A673 (cell line): ENCODE measurements at regions not wholly inside any gene's neighbourhood (a gene's known extent, or its start where the extent isn't known, plus 50 kb on each side); places are given as distances from the start of the nearest gene placed in this dataset.
"Not testable (repeated sequence)": the region's sequence is repeated elsewhere in the genome, so short reads cannot be mapped to it uniquely, and the experiment has no call there.

ENCODE experiments used
- BruUV-seq: library from RNA; stranded (reverse); fragments of 400-500 nt; replicated peaks from 2 replicates; lab custom pipeline; 2021; lab: Mats Ljungman, UMichigan
- CTCF ChIA-PET: fragments of 300-600 bp; sonication (Branson Sonifier 250); formaldehyde crosslinking; loops from one replicate; lab custom pipeline; 2022; ENCODE audit warnings: antibody characterized with exemption; lab: Charles Lee
- POLR2A ChIA-PET: fragments of 300-600 bp; sonication (Branson Sonifier 250); formaldehyde crosslinking; loops from one replicate; lab custom pipeline; 2022; ENCODE audit warnings: antibody characterized with exemption; ENCODE audit not compliant: low non-redundant PET; lab: Charles Lee
- DNase-seq: peaks from one replicate; pipeline ENCODE4 v3.0.0-alpha.2; 2015; ENCODE audit warnings: low spot score
- H3K27ac ChIP-seq: fragments of 200-600 bp; sonication (generic); 2 replicates; pipeline ENCODE4 v1.5.1; 2016; ENCODE audit warnings: mixed run types, low read depth, mild to moderate bottlenecking, mixed read lengths, antibody characterized with exemption, low read length; ENCODE audit not compliant: poor library complexity, severe bottlenecking
- H3K27me3 ChIP-seq: fragments of 200-600 bp; sonication (generic); replicated peaks from 2 replicates; pipeline ENCODE4 v1.6.1; 2017; ENCODE audit warnings: mixed run types, low read depth, mild to moderate bottlenecking, mixed read lengths, antibody characterized with exemption, low read length; ENCODE audit not compliant: insufficient read depth, poor library complexity
- H3K36me3 ChIP-seq: fragments of 200-600 bp; sonication (generic); 2 replicates; pipeline ENCODE4 v1.6.1; 2016; ENCODE audit warnings: mixed run types, mild to moderate bottlenecking, mixed read lengths, antibody characterized with exemption, low read length; ENCODE audit not compliant: insufficient read depth, poor library complexity, severe bottlenecking
- H3K4me1 ChIP-seq: fragments of 200-600 bp; sonication (generic); 2 replicates; pipeline ENCODE4 v1.6.1; 2017; ENCODE audit warnings: mixed run types, mild to moderate bottlenecking, mixed read lengths, antibody characterized with exemption, low read length; ENCODE audit not compliant: insufficient read depth, poor library complexity, severe bottlenecking
- H3K4me3 ChIP-seq: fragments of 200-600 bp; sonication (generic); 2 replicates; pipeline ENCODE4 v1.5.1; 2016; ENCODE audit warnings: low read depth, mixed run types, mild to moderate bottlenecking, mixed read lengths, low read length; ENCODE audit not compliant: poor library complexity, severe bottlenecking
- H3K9me3 ChIP-seq: fragments of 200-600 bp; sonication (generic); 2 replicates; pipeline ENCODE4 v1.6.1; 2016; ENCODE audit warnings: mixed run types, low read depth, mild to moderate bottlenecking, mixed read lengths, antibody characterized with exemption, low read length; ENCODE audit not compliant: poor library complexity, severe bottlenecking
- CTCF ChIP-seq: fragments of 300-800, 200-600 bp; sonication (generic); conservative IDR thresholded peaks from 2 replicates; pipeline ENCODE4 v1.5.1; 2017; ENCODE audit warnings: low read depth, mild to moderate bottlenecking, antibody characterized with exemption, low read length, moderate library complexity, mixed read lengths
- EZH2 ChIP-seq: fragments of 200-600 bp; sonication (generic); IDR thresholded peaks from 2 replicates; pipeline ENCODE4 v1.6.1; 2017; ENCODE audit warnings: borderline replicate concordance, low read depth, mild to moderate bottlenecking, mixed read lengths, antibody characterized with exemption, low read length; ENCODE audit not compliant: poor library complexity, severe bottlenecking
- intact Hi-C: fragments of 100-400 bp; cut with micrococcal nuclease; formaldehyde crosslinking; loops from one replicate; pipeline ENCODE4 v1.10.0; 2022; ENCODE audit not compliant: unreplicated experiment

DNA sequence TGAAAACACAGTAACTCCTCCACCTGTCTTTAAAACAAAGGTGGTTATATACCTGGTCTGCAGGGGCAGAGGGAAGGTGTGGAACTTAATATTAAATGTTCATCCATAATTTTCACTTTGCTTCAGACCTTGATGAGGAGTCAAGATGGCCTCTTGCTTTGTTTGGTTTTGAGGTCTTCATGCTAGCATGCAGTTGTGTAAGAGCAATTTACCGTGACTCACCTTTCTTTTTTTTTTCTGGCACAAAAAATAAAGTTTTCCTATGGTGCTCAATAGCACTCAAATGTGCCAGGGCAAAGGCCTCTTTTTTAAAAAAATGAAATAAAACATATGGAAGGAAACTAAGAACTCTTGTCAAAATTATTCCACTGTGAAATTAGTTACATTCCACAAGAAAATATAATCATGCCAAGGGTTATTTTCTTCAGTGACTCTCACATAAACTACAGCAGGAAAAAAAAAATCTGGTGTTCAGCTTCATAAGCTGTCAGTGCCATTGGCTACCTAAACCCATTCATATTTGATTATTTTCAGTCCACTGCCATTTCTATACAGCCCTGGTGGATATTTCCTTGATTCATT is 128.2 kb downstream of the SLC7A11 start:
- Histone ChIP-seq H3K9me3 (no peaks in the 10 kb centered on the region), H3K4me3 (no peak overlapping the region), H3K27ac (no peak overlapping the region), H3K4me1 (no peaks in the 10 kb centered on the region), H3K27me3 (no peaks in the 10 kb centered on the region), H3K36me3 (no peaks in the 10 kb centered on the region)
- no peak for DNase-seq
- TF ChIP-seq EZH2 (no peak), CTCF (no peak)
- intact Hi-C loops: no loop called here
- ChIA-PET POLR2A (no interaction called here), CTCF (no interaction called here)
- no TSS peak for BruUV-seq

DNA sequence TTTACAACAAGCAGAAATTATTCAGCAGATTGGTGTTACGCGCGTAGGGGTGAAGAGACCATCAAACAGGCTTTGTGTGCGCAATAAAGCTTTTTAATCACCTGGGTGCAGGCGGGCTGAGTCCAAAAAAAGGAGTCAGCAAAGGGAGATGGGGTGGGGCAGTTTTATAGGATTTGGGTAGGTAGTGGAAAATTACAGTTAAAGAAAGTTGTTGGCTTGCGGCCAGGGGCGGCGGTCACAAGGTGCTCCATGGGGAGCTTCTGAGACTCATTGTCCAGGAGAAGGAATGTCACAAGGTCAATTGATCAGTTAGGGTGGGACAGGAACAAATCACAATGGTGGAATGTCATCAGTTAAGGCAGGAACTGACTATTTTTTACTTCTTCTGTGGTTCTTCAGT is 129.3 kb downstream of the SLC7A11 start:
- BruUV-seq, CTCF ChIA-PET, H3K27me3 ChIP-seq, H3K4me3 ChIP-seq, H3K27ac ChIP-seq, intact Hi-C loops, DNase-seq, H3K36me3 ChIP-seq, POLR2A ChIA-PET, H3K9me3 ChIP-seq, H3K4me1 ChIP-seq: not testable (repeated sequence)

- no peaks in the 10 kb centered on the region for H3K27me3 ChIP-seq
- no TSS peak for BruUV-seq
- CTCF ChIA-PET: no interaction called here
- no peaks in the 10 kb centered on the region for H3K9me3 ChIP-seq
- intact Hi-C loops: no loop called here
- no peak overlapping the region for H3K4me3 ChIP-seq
- TF ChIP-seq EZH2 (no peak), CTCF (no peak)
- H3K27ac ChIP-seq: no peak overlapping the region
- no peaks in the 10 kb centered on the region for H3K36me3 ChIP-seq
- DNase-seq: no peak
- H3K4me1 ChIP-seq: no peaks in the 10 kb centered on the region
- POLR2A ChIA-PET: no interaction called here
Measured at GRCh38 chr4:138112389-138112788, 129.8 kb downstream of the SLC7A11 start.

- Histone ChIP-seq H3K4me1 (no peaks in the 10 kb centered on the region), H3K27me3 (no peaks in the 10 kb centered on the region), H3K27ac (no peak overlapping the region), H3K4me3 (no peak overlapping the region), H3K9me3 (no peaks in the 10 kb centered on the region), H3K36me3 (no peaks in the 10 kb centered on the region)
- BruUV-seq: no TSS peak
- intact Hi-C loops: no loop called here
- TF ChIP-seq CTCF (no peak), EZH2 (no peak)
- ChIA-PET CTCF (no interaction called here), POLR2A (no interaction called here)
- no peak for DNase-seq
Measured at GRCh38 chr4:138111462-138112000, 130.6 kb downstream of the SLC7A11 start.
